Iris pigment epithelial cell (primary cell): ENCODE measurements at regions not wholly inside any gene's neighbourhood (a gene's known extent, or its start where the extent isn't known, plus 50 kb on each side); places are given as distances from the start of the nearest gene placed in this dataset.

Experiments
- DNase-seq: peaks from one replicate; pipeline ENCODE4 v3.0.0-alpha.2; 2011; ENCODE audit warnings: low read depth

GRCh38 chr22:47765757-47766156 is 1003.3 kb downstream of the TBC1D22A start:
- no peak for DNase-seq

- no peak for DNase-seq
These were observed 999.7 kb downstream of the TBC1D22A start for GRCh38 chr22:47762141-47762540.

GRCh38 chr22:47759909-47760308 is 997.5 kb downstream of the TBC1D22A start:
- no peak for DNase-seq

GRCh38 chr22:47757741-47758140 is 995.3 kb downstream of the TBC1D22A start:
- peak; percentile 1 for DNase-seq

GRCh38 chr22:47750086-47750485 is 987.6 kb downstream of the TBC1D22A start:
- no peak for DNase-seq

GRCh38 chr22:47748957-47749356 is 986.5 kb downstream of the TBC1D22A start:
- no peak for DNase-seq

- DNase-seq, result no peak
These were observed 985.8 kb downstream of the TBC1D22A start for GRCh38 chr22:47748271-47748670.

- DNase-seq, result no peak
These were observed 977.8 kb downstream of the TBC1D22A start for GRCh38 chr22:47740109-47740805.

- DNase-seq, result no peak
These were observed 977.0 kb downstream of the TBC1D22A start for GRCh38 chr22:47739291-47740015.

GRCh38 chr22:47738472-47739013 is 976.1 kb downstream of the TBC1D22A start:
- DNase-seq, result no peak

GRCh38 chr22:47736186-47737034 is 974.0 kb downstream of the TBC1D22A start:
- no peak for DNase-seq

- no peak for DNase-seq
These were observed 972.1 kb downstream of the TBC1D22A start for GRCh38 chr22:47734511-47734910.

GRCh38 chr22:47727641-47728040 is 965.2 kb downstream of the TBC1D22A start:
- no peak for DNase-seq

GRCh38 chr22:47724751-47725150 is 962.3 kb downstream of the TBC1D22A start:
- DNase-seq, result no peak

GRCh38 chr22:47724030-47724429 is 961.6 kb downstream of the TBC1D22A start:
- no peak for DNase-seq

- no peak for DNase-seq
These were observed 955.9 kb downstream of the TBC1D22A start for GRCh38 chr22:47718337-47718736.

GRCh38 chr22:47716890-47717615 is 954.6 kb downstream of the TBC1D22A start:
- no peak for DNase-seq

- no peak for DNase-seq
These were observed 953.6 kb downstream of the TBC1D22A start for GRCh38 chr22:47715866-47716578.

GRCh38 chr22:47713941-47714340 is 951.5 kb downstream of the TBC1D22A start:
- no peak for DNase-seq

- no peak for DNase-seq
These were observed 947.7 kb downstream of the TBC1D22A start for GRCh38 chr22:47710135-47710534.

- DNase-seq, result no peak
These were observed 942.9 kb downstream of the TBC1D22A start for GRCh38 chr22:47705350-47705749.
